ENCODE measurements at regions not wholly inside any gene's neighbourhood (a gene's known extent, or its start where the extent isn't known, plus 50 kb on each side); places are given as distances from the start of the nearest gene placed in this dataset.
"Not testable (repeated sequence)": the region's sequence is repeated elsewhere in the genome, so short reads cannot be mapped to it uniquely, and the experiment has no call there.

DNA sequence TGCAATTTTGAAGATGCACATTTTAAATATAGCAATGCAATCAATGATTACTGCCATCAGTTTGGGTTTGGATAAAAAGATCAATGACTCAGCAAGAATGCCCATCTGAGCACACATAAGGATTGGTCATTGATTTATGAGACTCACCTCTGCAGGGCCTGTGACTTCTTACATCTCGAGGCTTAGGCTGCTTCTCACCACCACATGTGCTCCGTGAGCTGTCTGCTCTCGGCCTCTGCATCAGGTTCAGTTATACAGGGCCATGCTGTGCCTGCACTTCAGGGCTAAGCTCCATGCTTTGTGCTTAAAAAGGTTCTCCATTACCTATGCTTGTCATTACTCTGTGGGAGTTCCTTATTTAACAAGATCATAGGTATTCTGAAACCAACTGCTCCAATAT, 887.5 kb downstream of the DIPK2A start:
- DNase-seq: no peak

DNA sequence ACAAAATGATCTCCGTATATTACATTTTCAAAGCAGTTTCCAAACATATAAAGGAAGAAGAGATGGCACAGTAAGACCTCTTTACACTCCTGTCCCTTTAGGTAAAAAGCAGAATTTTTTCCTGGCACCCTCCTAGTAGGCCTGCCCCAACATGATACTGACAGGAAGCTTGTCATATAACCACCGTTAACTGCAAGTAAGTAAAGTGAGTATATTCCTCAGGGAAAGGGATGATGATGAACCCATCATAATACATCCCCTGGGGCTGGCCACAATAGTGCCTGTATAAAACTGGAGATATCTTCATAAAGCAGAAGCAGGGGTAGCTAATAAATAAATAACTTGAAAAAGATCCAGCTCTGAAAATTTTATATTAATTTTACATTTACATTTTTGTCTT, 893.0 kb downstream of the DIPK2A start:
- no peak for DNase-seq

DNA sequence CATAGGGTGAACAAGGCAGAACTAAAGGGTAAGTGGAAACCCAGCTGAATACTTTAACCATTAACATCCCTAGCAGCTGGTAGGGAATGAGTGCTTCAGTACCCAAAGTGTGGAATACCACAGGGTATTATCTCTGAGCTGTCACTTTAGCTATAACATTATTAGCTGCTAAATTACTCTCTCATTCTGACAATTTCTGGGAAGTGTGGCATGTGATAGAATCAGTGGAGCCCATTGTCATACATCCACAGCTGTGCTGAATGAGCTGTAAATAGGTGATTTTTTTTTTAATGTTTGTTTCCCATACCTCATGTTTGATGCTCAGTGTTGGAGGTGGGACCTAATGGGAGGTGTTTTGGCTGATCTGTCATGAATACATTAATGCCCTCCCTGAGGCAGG, 894.3 kb downstream of the DIPK2A start:
- no peak for DNase-seq

DNA sequence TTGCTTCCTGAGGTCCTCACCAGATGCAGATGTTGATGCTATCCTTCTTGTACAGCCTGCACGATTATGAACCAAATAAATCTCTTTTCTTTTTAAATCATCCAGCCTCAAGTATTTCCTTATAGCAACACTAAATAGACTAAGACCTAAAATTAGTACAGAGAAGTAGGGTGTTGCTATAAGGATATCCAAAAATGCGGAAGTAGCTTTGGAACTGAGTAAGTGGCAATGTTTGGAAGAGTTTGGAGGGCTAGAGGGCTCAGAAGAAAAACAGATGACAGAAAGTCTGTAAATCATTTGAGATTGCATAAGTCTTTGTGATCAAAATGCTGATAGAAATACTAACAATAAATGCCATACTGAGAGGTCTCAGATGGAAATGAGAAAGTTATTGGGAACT, 894.9 kb downstream of the DIPK2A start:
- DNase-seq: no peak

GRCh38 chr3:144868506-144868905, 896.9 kb downstream of the DIPK2A start:
- no peak for DNase-seq

GRCh38 chr3:144873066-144873465, 901.4 kb downstream of the DIPK2A start:
- DNase-seq: no peak

DNA sequence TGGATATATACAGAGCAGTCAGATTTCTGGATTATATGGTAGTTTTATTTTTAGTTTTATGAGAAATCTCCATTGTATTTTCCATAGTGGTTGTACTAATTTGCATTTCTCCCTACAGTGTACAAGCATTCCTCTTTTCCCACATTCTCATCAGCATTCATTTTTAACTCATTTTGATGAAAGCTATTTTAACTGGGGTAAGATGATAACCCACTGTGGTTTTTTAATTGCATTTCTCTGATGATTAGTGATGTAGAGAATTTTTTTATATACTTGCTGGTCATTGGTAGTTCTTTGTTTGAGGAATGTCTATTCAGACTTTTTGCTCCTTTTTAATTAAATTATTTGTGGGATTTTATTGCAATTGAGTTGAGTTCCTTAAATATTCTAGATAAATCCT, 903.6 kb downstream of the DIPK2A start:
- DNase-seq: no peak

- DNase-seq: no peak
Observed at GRCh38 chr3:144877356-144877755, 905.7 kb downstream of the DIPK2A start.

DNA sequence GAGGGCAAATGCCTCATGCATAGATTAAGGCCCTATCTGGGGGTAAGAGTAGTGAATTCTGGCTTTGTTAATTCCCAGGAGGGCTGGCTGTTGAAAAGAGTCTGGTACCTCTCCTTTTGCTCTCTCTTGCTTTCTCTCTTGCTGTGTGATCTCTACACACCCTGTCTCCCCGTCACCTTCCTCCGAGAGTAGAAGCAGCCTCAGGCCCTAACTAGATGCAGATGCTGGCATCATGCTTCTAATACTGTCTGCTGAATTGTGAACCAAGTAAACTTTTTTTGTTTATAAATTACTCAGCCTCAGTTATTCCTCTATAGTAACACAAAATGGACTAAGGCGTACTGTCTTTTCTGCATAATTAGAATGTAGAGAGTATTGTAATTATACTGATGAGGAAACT, 908.1 kb downstream of the DIPK2A start:
- DNase-seq: no peak

DNA sequence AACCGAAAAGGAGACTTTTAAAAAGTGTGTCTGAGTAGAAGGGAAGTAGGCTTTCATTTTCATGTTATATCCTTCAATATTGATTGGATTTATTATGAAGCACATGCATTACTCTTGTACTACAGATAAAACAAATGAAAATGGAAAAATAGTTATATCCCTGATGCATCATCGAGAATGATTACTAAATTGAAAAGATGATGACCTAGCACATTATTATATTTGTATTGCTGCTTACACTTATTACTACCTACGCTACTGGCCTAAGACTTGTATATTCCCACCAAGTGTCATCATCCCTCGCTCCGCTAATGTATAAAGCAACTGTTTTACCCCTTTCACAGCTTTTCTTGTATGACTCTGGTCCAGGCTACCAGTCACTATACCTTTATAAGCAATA, 922.4 kb downstream of the DIPK2A start:
- no peak for DNase-seq

GRCh38 chr3:144894576-144894975, 923.0 kb downstream of the DIPK2A start:
- DNase-seq: no peak

GRCh38 chr3:144900366-144900765, 928.7 kb downstream of the DIPK2A start:
- DNase-seq: no peak

- not testable (repeated sequence) for DNase-seq
Observed at GRCh38 chr3:144907581-144907980, 936.0 kb downstream of the DIPK2A start.

DNA sequence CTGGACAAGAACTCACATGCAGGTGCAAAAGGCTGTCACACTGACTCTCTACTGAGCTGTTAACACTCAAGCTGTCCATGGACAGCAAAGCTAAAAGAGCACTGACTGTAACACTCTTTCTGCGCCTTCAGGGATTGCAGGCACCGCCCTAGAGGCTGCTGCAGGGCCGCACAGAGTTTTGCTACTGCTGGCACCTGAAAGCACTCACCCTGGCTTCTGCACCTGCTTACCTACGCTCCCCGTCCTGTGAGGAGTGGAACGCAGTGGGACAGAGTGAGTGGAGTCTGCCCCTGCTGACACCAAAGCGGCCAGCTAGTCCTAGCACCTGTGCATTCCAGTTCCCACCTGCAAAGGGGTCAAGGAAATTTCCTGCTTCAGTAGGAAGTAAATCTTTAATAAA, 941.3 kb downstream of the DIPK2A start:
- no peak for DNase-seq

GRCh38 chr3:144915202-144915601, 943.6 kb downstream of the DIPK2A start:
- DNase-seq: no peak

- DNase-seq: no peak
Observed at GRCh38 chr3:144921710-144922109, 950.1 kb downstream of the DIPK2A start.

DNA sequence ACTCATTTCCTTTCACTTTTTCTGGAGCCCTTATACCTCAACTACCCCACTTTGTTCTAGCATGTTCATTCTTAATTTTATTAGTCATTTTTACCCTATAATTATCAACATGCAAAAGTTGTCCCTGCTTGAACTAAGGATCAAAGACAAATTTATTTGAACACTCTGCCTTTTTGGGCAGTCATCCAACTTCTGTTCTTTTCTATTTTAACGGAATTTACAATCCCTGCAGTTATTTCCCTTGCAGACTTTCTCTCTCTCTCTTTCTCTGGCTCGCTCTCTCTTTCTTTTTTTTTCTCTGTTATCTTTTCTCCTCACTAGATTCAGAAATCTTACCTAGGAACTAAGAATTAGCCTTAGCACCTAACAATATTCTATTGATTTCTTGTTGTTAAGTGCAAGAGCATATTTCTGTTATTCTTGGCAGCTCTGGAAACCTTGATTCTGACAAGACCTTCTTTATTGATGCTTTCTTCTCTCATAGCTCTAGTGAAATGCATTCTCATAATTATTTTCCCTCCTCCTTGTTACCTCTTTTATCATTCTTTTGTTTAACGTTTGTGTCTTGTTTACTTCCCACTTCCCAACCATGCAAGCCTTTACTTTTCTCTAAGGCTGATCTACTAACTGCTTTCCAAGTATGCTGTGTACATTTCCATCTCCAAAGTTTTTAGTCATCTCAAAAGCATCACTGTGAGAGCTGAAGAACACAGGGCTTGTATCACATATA, 951.6 kb downstream of the DIPK2A start:
- no peak for DNase-seq

GRCh38 chr3:144930431-144930830, 958.8 kb downstream of the DIPK2A start:
- DNase-seq: no peak

DNA sequence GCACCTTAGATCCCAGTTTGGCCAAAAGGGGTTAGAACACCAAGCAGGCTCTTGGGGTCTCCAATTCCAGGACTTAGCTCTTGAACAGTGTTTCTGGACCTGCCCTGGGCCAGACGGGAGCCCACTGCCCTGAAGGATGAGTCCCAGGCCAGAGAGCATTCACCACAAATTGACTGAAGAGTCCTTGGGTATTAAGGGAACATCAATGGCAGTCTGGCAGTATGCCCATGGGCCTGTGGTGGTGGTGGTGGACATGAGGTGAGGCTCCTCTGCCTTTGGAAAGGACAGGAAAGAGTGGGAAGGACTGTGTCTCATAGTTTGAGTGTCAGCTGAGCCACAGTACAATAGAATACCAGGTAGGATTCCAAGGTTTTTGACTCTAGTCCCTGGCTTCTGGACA, 960.0 kb downstream of the DIPK2A start:
- DNase-seq: no peak

DNA sequence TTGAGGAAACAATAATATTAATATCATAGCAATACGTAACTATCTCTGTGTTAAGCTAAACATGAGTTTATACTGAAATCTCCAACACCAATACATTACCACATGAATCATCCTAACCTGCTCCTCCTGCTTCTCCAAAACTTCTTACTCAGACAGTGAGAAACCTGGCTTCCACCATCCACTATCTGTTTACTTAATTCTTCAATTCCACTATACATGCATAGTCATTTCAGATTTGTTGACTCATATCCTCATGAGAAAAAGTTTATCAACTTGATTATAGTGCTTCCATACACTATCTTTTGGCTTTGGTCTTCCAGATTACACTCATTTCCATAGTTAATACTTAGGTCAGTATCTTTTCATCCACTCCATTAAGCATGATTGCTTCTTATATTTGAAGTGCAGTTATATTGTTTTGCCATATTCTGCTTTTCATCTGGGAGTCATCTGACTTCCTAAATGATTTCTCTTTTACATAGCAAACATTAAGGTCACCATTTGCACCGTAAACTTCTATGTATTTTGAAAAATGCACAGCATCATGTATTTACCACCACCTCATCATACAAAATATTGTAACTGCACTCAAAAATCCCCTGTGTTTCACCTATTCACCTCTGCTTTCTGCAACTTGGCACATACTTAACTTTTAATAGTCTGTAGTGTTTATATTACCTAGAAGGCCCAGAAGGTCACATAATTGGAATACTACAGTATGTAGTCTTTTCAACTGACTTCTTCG, 970.6 kb downstream of the DIPK2A start:
- DNase-seq: no peak

- DNase-seq: no peak
Observed at GRCh38 chr3:144942838-144943197, 971.2 kb downstream of the DIPK2A start.

- no peak for DNase-seq
Observed at GRCh38 chr3:144947895-144948294, 976.3 kb downstream of the DIPK2A start.

GRCh38 chr3:144948711-144949110, 977.1 kb downstream of the DIPK2A start:
- DNase-seq: no peak

GRCh38 chr3:144953959-144954358, 982.3 kb downstream of the DIPK2A start:
- no peak for DNase-seq
